ENCODE measurements at regions not wholly inside any gene's neighbourhood (a gene's known extent, or its start where the extent isn't known, plus 50 kb on each side); places are given as distances from the start of the nearest gene placed in this dataset.

- peaks cover 0 to 1% (median 0%) of the 10 kb centered on the region in 7 donors for H3K9me3 Mint-ChIP-seq
- no peaks in the 10 kb centered on the region for H3K4me1 Mint-ChIP-seq
- DNase-seq, result no peak
- no peak for TF ChIP-seq CTCF (IDR thresholded peaks at IDR 0.05)
- Histone ChIP-seq H3K9me3 (replicated peaks in 1 of 2; ENCODE audit: control insufficient read depth in 1 of 2, insufficient read depth in 1 of 2, low read length in 2 of 2) (no peaks in the 10 kb centered on the region), H3K36me3 (replicated peaks in 1 of 2; ENCODE audit: control insufficient read depth in 1 of 2, insufficient read depth in 2 of 2, low read length in 2 of 2) (no peaks in the 10 kb centered on the region), H3K4me1 (ENCODE audit: control insufficient read depth in 1 of 2, insufficient read depth in 2 of 2, low read length in 2 of 2) (no peaks in the 10 kb centered on the region), H2AFZ (ENCODE audit: insufficient read depth, low read depth, low read length, poor library complexity, severe bottlenecking) (no peak overlapping the region), H3K79me2 (ENCODE audit: insufficient read depth, low read length) (no peaks in the 10 kb centered on the region), H4K20me1 (ENCODE audit: insufficient read depth, low read length) (no peaks in the 10 kb centered on the region), H3K27ac (ENCODE audit: low read depth in 1 of 2, low read length in 2 of 2) (no peak overlapping the region), H3K4me3 (replicated peaks in 1 of 3; ENCODE audit: low read depth in 2 of 3, low read length in 3 of 3) (no peak overlapping the region), H3K27me3 (ENCODE audit: control insufficient read depth in 2 of 2, insufficient read depth in 2 of 2, low read length in 2 of 2) (no peaks in the 10 kb centered on the region), H3K4me2 (replicated peaks; ENCODE audit: extremely low read depth, low read length, poor library complexity, severe bottlenecking) (no peak overlapping the region), H3K9ac (ENCODE audit: insufficient read depth, low read length, poor library complexity, severe bottlenecking) (no peak overlapping the region)
- no peak overlapping the region for H3K4me3 Mint-ChIP-seq
- intact Hi-C loops (cut with micrococcal nuclease), result no loop called here
- WGBS (ENCODE audit: insufficient coverage), result no CpG with 5 or more reads among the region's 1 CpG
- no peak overlapping the region for H3K27ac Mint-ChIP-seq
- H3K27me3 Mint-ChIP-seq (ENCODE audit: low read depth in 3 of 3), result peaks cover 0 to 2% (median 2%) of the 10 kb centered on the region in 3 donors
- no peaks in the 10 kb centered on the region for H3K36me3 Mint-ChIP-seq
Measured at GRCh38 chr1:178637841-178638240, 87.2 kb upstream of the RALGPS2 start.

- Mint-ChIP-seq H3K4me3 (no peak overlapping the region), H3K27me3 (ENCODE audit: low read depth in 3 of 3) (peaks cover 0 to 2% (median 2%) of the 10 kb centered on the region in 3 donors), H3K27ac (no peak overlapping the region), H3K36me3 (no peaks in the 10 kb centered on the region), H3K4me1 (no peaks in the 10 kb centered on the region), H3K9me3 (peaks cover 0 to 1% (median 0%) of the 10 kb centered on the region in 7 donors)
- intact Hi-C loops (cut with micrococcal nuclease), result no loop called here
- Histone ChIP-seq H3K9me3 (replicated peaks in 1 of 2; ENCODE audit: control insufficient read depth in 1 of 2, insufficient read depth in 1 of 2, low read length in 2 of 2) (no peaks in the 10 kb centered on the region), H3K79me2 (ENCODE audit: insufficient read depth, low read length) (no peaks in the 10 kb centered on the region), H3K4me2 (replicated peaks; ENCODE audit: extremely low read depth, low read length, poor library complexity, severe bottlenecking) (no peak overlapping the region), H3K27me3 (ENCODE audit: control insufficient read depth in 2 of 2, insufficient read depth in 2 of 2, low read length in 2 of 2) (no peaks in the 10 kb centered on the region), H4K20me1 (ENCODE audit: insufficient read depth, low read length) (no peaks in the 10 kb centered on the region), H3K9ac (ENCODE audit: insufficient read depth, low read length, poor library complexity, severe bottlenecking) (no peak overlapping the region), H3K27ac (ENCODE audit: low read depth in 1 of 2, low read length in 2 of 2) (no peak overlapping the region), H2AFZ (ENCODE audit: insufficient read depth, low read depth, low read length, poor library complexity, severe bottlenecking) (no peak overlapping the region), H3K4me3 (replicated peaks in 1 of 3; ENCODE audit: low read depth in 2 of 3, low read length in 3 of 3) (no peak overlapping the region), H3K36me3 (replicated peaks in 1 of 2; ENCODE audit: control insufficient read depth in 1 of 2, insufficient read depth in 2 of 2, low read length in 2 of 2) (no peaks in the 10 kb centered on the region), H3K4me1 (ENCODE audit: control insufficient read depth in 1 of 2, insufficient read depth in 2 of 2, low read length in 2 of 2) (no peaks in the 10 kb centered on the region)
- TF ChIP-seq CTCF (IDR thresholded peaks at IDR 0.05), result no peak
- no peak for DNase-seq
Measured at GRCh38 chr1:178639326-178639725, 85.7 kb upstream of the RALGPS2 start.
